ENCODE measurements at regions not wholly inside any gene's neighbourhood (a gene's known extent, or its start where the extent isn't known, plus 50 kb on each side); places are given as distances from the start of the nearest gene placed in this dataset.

DNA sequence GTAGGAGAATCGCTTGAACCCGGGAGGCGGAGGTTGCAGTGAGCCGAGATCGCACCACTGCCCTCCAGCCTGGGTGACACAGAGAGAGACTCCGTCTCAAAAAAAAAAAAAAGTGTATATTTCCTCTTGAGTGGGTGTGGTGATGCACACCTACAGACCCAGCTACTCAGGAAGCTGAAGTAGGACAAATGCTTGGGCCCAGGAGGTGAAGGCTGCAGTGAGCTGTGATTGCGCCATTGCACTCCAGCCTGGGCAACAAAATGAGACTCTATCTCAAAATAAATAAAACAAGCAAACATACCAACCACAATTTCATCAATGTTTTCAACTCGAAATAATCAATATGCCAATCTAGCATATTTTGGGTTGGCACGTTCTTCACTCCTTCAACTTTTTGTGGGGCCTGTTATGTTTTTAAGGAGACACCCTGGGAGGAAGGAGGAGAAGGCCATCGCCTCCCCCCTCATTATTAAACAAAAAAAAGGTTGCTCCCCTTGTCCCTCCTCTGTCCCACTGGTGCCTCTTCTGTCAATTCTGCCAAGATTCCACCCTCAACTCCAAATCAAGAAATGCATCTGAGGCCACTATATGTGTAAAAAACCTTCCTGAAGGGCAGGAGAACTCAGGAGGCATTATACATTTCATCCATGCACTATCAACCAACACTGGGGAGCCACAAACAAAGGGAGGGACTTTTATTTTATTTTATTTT lies 52.4 kb upstream of the ATF7IP2 start:
- no peak for TF ChIP-seq BHLHE40 (IDR thresholded peaks at IDR 0.05; ENCODE audit: borderline replicate concordance)
- no peak for TF ChIP-seq LEF1 (IDR thresholded peaks at IDR 0.05; ENCODE audit: borderline replicate concordance)
- no peak for TF ChIP-seq L3MBTL2 (conservative IDR thresholded peaks at IDR 0.05)
- TF ChIP-seq ELF4 (IDR thresholded peaks at IDR 0.05) = no peak
- no peak for TF ChIP-seq SP1 (IDR thresholded peaks at IDR 0.05)
- no peak for TF ChIP-seq FOXK2 (IDR thresholded peaks at IDR 0.05)
- no peak for TF ChIP-seq SUZ12 (IDR thresholded peaks at IDR 0.05)
- TF ChIP-seq FOXM1 (IDR thresholded peaks at IDR 0.05; ENCODE audit: borderline replicate concordance) = no peak
